ENCODE measurements at regions not wholly inside any gene's neighbourhood (a gene's known extent, or its start where the extent isn't known, plus 50 kb on each side); places are given as distances from the start of the nearest gene placed in this dataset.
"Not testable (repeated sequence)": the region's sequence is repeated elsewhere in the genome, so short reads cannot be mapped to it uniquely, and the experiment has no call there.

- no peak for TF ChIP-seq CTCF (IDR thresholded peaks at IDR 0.05; ENCODE audit: insufficient read depth, low read depth, low read length, missing control alignments)
- DNase-seq (ENCODE audit: low read depth), result no peak
- no peak overlapping the region for H3K4me3 ChIP-seq (ENCODE audit: low read depth, low read length)
Measured at GRCh38 chr4:125582302-125582701, 267.5 kb downstream of the FAT4 start.

- H3K4me3 ChIP-seq (ENCODE audit: low read depth, low read length), result no peak overlapping the region
- no peak for TF ChIP-seq CTCF (IDR thresholded peaks at IDR 0.05; ENCODE audit: insufficient read depth, low read depth, low read length, missing control alignments)
- no peak for DNase-seq (ENCODE audit: low read depth)
Measured at GRCh38 chr4:125590158-125590557, 275.4 kb downstream of the FAT4 start.

GRCh38 chr4:125591290-125591689 lies 276.5 kb downstream of the FAT4 start:
- DNase-seq (ENCODE audit: low read depth), result no peak
- TF ChIP-seq CTCF (IDR thresholded peaks at IDR 0.05; ENCODE audit: insufficient read depth, low read depth, low read length, missing control alignments), result no peak
- H3K4me3 ChIP-seq (ENCODE audit: low read depth, low read length), result no peak overlapping the region

- no peak for DNase-seq (ENCODE audit: low read depth)
- TF ChIP-seq CTCF (IDR thresholded peaks at IDR 0.05; ENCODE audit: insufficient read depth, low read depth, low read length, missing control alignments), result no peak
- H3K4me3 ChIP-seq (ENCODE audit: low read depth, low read length), result no peak overlapping the region
Measured at GRCh38 chr4:125594056-125594602, 279.4 kb downstream of the FAT4 start.

- not testable (repeated sequence) for H3K4me3 ChIP-seq (ENCODE audit: low read depth, low read length); DNase-seq (ENCODE audit: low read depth)
Measured at GRCh38 chr4:125605926-125606325, 291.2 kb downstream of the FAT4 start.

- H3K4me3 ChIP-seq (ENCODE audit: low read depth, low read length), result no peak overlapping the region
- TF ChIP-seq CTCF (IDR thresholded peaks at IDR 0.05; ENCODE audit: insufficient read depth, low read depth, low read length, missing control alignments), result no peak
- no peak for DNase-seq (ENCODE audit: low read depth)
Measured at GRCh38 chr4:125620066-125620860, 305.5 kb downstream of the FAT4 start.

GRCh38 chr4:125624951-125625350 lies 310.2 kb downstream of the FAT4 start:
- no peak for TF ChIP-seq CTCF (IDR thresholded peaks at IDR 0.05; ENCODE audit: insufficient read depth, low read depth, low read length, missing control alignments)
- no peak overlapping the region for H3K4me3 ChIP-seq (ENCODE audit: low read depth, low read length)
- no peak for DNase-seq (ENCODE audit: low read depth)

All from GM12865 (cell line).